DMS 273 (cell line): ENCODE measurements at regions not wholly inside any gene's neighbourhood (a gene's known extent, or its start where the extent isn't known, plus 50 kb on each side); places are given as distances from the start of the nearest gene placed in this dataset.
A peak's percentile ranks its signal among the peaks of the same experiment; 100 is the strongest.
"Not testable (repeated sequence)": the region's sequence is repeated elsewhere in the genome, so short reads cannot be mapped to it uniquely, and the experiment has no call there.

Experiments
- DNase-seq: peaks from one replicate; lab custom pipeline; 2025; ENCODE audit not compliant: unreplicated experiment; lab: John Stamatoyannopoulos, UW

DNA sequence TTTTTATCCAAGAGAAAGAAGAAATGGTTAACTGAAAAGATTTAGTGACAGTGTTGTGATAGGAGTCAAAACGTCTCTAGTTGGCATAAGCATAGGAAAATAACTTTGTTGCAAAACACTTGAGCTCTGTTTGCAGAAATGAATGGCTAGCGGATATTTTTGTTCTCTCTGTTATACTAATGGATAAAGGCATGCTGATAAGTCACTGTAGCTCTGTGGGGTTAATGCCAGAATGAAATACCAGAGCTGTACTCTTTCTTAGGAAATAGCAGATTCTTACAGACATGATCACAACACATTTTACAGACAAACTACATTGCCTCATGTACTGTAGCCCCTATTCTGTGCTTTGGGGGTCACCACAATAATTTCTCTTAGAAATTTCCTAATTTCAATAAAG, 202.8 kb downstream of the DMRTA1 start:
- no peak for DNase-seq

- DNase-seq, result no peak
Measured at GRCh38 chr9:22650145-22650544, 203.5 kb downstream of the DMRTA1 start.

- DNase-seq, result no peak
Measured at GRCh38 chr9:22650946-22651345, 204.3 kb downstream of the DMRTA1 start.

DNA sequence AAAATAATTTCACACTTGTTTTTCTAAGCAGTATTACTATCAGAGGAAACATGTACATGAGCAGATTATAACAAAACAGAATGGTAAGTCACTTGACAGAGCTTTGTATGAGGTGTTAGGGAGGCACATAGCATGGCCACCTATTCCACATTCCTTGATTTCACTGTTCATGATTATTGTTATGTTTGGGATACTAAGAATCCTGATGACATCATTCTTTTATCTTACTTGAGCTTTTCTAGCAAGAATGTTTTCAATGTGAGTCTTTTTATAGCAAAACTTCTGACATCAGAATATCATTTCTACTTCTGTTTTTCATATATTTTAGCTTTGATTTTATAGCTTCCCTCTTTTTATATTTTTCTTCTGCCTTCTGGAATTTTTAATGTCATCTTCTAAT, 208.2 kb downstream of the DMRTA1 start:
- DNase-seq, result no peak

GRCh38 chr9:22657713-22658112, 211.1 kb downstream of the DMRTA1 start:
- no peak for DNase-seq

GRCh38 chr9:22658484-22658883, 211.9 kb downstream of the DMRTA1 start:
- not testable (repeated sequence) for DNase-seq

GRCh38 chr9:22682536-22682935, 235.9 kb downstream of the DMRTA1 start:
- no peak for DNase-seq

GRCh38 chr9:22682961-22683699, 236.5 kb downstream of the DMRTA1 start:
- no peak for DNase-seq

DNA sequence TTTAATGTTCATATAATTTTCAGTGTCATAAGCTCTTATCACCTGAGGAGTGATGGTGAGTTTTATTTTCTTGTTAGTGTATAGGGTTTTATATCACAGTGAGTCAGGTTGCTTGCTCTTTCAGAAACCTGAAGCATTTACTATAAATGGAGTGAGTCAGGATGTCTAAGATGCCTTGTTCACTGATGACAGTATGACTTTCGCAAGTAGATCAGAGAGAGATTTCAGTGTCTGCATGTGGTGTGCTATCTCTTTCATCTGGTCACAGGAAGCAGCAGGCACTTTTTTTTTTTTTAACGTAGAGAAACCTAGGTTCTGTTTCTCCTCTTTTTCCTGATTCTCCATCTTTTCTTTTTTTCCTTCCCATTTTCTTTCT, 237.1 kb downstream of the DMRTA1 start:
- DNase-seq, result no peak

- DNase-seq, result no peak
Measured at GRCh38 chr9:22693156-22693555, 246.5 kb downstream of the DMRTA1 start.

- DNase-seq, result no peak
Measured at GRCh38 chr9:22700171-22700570, 253.5 kb downstream of the DMRTA1 start.

GRCh38 chr9:22718653-22719052, 272.0 kb downstream of the DMRTA1 start:
- DNase-seq, result no peak

- DNase-seq, result no peak
Measured at GRCh38 chr9:22722492-22722891, 275.9 kb downstream of the DMRTA1 start.

GRCh38 chr9:22731786-22732185, 285.2 kb downstream of the DMRTA1 start:
- DNase-seq, result no peak

GRCh38 chr9:22739712-22740111, 293.1 kb downstream of the DMRTA1 start:
- DNase-seq, result no peak

DNA sequence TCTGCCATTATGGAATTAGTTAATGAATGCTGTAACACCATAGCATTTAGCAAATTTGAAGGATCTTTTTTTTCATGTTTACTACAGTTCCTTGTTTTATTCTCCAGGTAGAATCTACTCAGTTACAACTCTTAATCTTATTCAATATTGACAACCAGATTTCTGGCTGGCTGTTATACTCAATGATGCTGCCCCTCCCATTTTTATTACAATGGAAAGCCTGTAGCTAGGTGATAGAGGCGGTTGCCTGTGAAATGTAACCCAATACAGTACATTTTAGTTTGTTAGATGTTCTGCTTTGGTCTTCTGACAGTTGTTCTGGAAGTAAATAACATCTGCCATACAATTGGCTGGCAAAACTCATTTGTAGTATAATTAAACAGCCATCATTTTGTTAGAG, 294.2 kb downstream of the DMRTA1 start:
- no peak for DNase-seq

- no peak for DNase-seq
Measured at GRCh38 chr9:22742401-22742800, 295.8 kb downstream of the DMRTA1 start.

- DNase-seq, result no peak
Measured at GRCh38 chr9:22773501-22774220, 327.0 kb downstream of the DMRTA1 start.

DNA sequence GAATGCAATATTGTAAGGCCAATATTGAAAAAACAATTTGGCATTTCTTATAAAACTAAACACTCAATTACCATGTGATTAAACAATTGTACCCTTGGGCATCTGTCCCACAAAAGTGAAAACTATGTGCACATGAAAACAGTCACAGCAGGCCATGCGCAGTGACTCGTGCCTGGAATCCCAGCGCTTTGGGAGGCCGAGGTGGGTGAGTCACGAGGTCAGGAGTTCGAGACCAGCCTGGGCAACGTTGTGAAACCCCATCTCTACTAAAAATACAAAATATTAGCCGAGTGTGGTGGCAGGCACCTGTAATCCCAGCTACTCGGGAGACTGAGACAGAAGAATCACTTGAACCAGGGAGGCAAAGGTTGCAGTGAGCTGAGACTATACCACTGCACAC, 343.7 kb downstream of the DMRTA1 start:
- no peak for DNase-seq

GRCh38 chr9:22808876-22809275, 362.3 kb downstream of the DMRTA1 start:
- DNase-seq, result no peak

DNA sequence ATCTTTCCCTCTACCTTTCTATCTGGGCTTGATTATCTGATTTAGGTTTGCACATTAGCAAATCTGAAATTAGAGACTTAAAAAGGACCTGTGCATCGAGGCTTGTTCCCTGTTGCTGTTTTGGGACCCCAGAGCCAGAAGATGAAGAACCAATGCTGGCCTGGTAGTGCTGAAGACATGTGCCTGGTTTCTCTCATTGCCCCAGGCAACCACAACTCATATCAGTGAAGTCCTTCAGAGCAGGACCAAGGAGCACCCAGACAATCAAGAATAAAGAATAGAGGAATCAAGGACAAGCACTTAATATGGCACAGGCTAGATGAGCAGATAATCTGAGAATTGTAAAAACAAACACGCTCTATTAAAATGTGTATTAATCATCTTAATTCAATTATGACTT, 362.7 kb downstream of the DMRTA1 start:
- no peak for DNase-seq

DNA sequence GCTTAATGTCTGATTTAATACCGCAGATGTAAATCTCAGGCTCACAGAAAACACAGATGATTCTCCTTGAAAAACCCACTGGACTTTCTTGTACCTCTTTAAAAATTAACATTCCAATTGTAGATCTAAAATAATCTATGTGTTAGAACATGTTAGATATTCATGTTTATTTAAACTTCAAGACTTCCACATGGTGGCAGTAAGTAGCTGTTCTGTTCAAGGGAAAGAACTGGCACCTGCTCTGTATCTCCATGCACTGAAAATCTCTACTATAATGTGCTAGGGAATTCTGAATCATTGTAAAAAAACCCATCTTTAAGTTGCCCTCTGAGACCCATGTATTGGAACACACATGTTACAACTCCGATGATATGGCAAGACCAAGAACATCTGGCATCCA, 366.9 kb downstream of the DMRTA1 start:
- peak; percentile 54 for DNase-seq

- DNase-seq, result no peak
Measured at GRCh38 chr9:22815246-22815645, 368.6 kb downstream of the DMRTA1 start.
